DOHH2 (cell line): ENCODE measurements at regions not wholly inside any gene's neighbourhood (a gene's known extent, or its start where the extent isn't known, plus 50 kb on each side); places are given as distances from the start of the nearest gene placed in this dataset.

Source experiments
- EZH2phosphoT487 ChIP-seq: fragments of 200-600 bp; sonication (generic); IDR thresholded peaks from 2 replicates; pipeline ENCODE4 v1.6.1; 2017; ENCODE audit warnings: borderline replicate concordance, mild to moderate bottlenecking, antibody characterized with exemption, low read length, moderate library complexity, mixed read lengths
- TF ChIP-seq, protein P1 (sequence below): fragments of 200-600 bp; sonication (generic); IDR thresholded peaks from one replicate; pipeline ENCODE4 v1.5.1; 2014; ENCODE audit warnings: antibody characterized with exemption, mild to moderate bottlenecking, low read depth, low read length; ENCODE audit not compliant: poor library complexity, severe bottlenecking

DNA sequence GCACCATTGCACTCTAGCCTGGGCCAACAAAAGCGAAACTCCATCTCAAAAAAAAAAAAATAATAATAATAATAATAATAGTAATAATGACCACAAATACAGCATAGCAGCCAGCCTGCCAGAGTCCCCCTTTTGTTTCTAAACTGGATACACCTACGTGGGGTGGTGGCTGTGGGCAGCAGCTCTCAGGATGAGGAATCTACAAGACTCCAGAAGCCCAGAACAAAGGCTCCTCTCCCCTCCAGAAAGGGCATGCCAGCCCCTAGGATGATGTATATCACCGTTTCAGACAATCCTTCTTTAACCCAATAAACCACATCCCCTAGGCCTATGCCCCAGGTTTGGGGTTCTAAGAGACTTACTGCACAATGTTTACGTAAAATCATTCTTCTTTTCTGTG, 155.9 kb downstream of the QRSL1 start:
- TF ChIP-seq, protein P1, sequence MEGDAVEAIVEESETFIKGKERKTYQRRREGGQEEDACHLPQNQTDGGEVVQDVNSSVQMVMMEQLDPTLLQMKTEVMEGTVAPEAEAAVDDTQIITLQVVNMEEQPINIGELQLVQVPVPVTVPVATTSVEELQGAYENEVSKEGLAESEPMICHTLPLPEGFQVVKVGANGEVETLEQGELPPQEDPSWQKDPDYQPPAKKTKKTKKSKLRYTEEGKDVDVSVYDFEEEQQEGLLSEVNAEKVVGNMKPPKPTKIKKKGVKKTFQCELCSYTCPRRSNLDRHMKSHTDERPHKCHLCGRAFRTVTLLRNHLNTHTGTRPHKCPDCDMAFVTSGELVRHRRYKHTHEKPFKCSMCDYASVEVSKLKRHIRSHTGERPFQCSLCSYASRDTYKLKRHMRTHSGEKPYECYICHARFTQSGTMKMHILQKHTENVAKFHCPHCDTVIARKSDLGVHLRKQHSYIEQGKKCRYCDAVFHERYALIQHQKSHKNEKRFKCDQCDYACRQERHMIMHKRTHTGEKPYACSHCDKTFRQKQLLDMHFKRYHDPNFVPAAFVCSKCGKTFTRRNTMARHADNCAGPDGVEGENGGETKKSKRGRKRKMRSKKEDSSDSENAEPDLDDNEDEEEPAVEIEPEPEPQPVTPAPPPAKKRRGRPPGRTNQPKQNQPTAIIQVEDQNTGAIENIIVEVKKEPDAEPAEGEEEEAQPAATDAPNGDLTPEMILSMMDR: no peak
- TF ChIP-seq EZH2phosphoT487: no peak
